KOPT-K1 (cell line): ENCODE measurements at regions not wholly inside any gene's neighbourhood (a gene's known extent, or its start where the extent isn't known, plus 50 kb on each side); places are given as distances from the start of the nearest gene placed in this dataset.

Experiments used
- H3K27ac ChIP-seq: fragments of 200-600 bp; sonication (generic); 2 replicates; pipeline ENCODE4 v1.5.1; 2016; ENCODE audit warnings: antibody characterized with exemption, mild to moderate bottlenecking, low read depth, low read length; ENCODE audit not compliant: poor library complexity, severe bottlenecking
- H3K36me3 ChIP-seq: fragments of 200-600 bp; sonication (generic); 2 replicates; pipeline ENCODE4 v1.5.1; 2017; ENCODE audit warnings: antibody characterized with exemption, mild to moderate bottlenecking, low read length, moderate library complexity; ENCODE audit not compliant: insufficient read depth
- H3K9me3 ChIP-seq: fragments of 200-600 bp; sonication (generic); 2 replicates; pipeline ENCODE4 v1.5.1; 2017; ENCODE audit warnings: antibody characterized with exemption, low read length, mild to moderate bottlenecking; ENCODE audit not compliant: insufficient read depth, poor library complexity, severe bottlenecking

DNA sequence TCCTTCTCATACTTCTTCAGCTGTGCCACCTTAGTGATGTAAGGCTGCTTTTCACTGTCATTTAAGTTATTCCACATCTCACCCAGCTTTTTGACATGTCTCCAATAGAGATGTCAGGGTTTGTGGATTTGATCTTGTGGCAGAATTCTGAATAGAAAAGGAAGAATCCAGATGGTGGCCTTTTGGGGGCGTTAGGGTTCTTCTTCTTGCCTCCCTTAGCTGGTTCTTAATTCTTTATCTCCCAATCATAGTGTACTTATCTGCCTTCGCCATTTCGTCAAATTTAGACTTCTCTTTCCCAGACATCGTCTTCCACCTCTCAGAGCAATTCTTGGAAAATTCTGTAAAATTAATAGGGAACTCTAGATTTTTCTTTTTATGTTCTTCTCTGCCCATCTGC lies 422.9 kb downstream of the GJA1 start:
- H3K36me3 ChIP-seq = no peaks in the 10 kb centered on the region
- no peak overlapping the region for H3K27ac ChIP-seq

DNA sequence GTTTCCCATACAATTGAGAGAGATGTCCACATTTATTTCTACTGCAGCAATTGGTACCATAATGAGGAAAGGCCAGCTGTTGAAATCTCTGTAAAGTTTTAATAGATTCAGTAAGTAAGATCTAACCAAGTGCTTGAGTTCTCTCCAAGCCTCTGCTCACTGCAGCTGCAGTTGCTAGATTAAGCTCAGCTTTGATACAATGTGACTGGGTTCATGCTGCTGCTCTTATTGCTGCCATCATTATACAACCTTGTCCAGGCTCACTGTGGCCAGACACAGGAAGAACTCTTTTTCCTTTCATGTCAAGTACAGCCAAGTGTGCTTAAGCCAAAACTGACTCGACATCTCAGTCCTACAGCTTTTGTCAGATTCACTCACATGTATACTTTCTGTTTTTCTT lies 423.5 kb downstream of the GJA1 start:
- no peaks in the 10 kb centered on the region for H3K9me3 ChIP-seq
- H3K36me3 ChIP-seq = no peaks in the 10 kb centered on the region
- H3K27ac ChIP-seq = no peak overlapping the region

More for the DNA sequence above, 422.9 kb downstream of the GJA1 start:
- H3K9me3 ChIP-seq = no peaks in the 10 kb centered on the region

DNA sequence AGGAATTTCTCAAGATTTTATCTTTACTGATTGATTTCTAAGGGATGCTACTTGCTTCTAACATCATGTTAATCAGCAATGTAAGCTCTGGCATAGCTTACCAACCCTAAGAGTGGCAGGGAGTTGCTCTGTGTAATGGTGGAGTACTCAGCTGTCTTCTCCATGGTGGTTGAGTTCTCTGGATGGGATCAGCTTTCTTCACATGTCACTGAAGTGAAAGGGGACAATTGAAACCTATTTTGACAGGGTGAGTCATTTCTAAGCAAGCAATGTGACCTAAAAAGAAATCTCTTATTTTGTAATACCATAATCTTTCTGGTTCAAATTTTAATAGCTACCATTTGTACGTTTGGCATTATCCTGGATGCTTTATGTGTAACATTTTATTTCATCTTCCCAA lies 430.4 kb downstream of the GJA1 start:
- Histone ChIP-seq H3K36me3 (no peaks in the 10 kb centered on the region), H3K27ac (no peak overlapping the region), H3K9me3 (no peaks in the 10 kb centered on the region)

DNA sequence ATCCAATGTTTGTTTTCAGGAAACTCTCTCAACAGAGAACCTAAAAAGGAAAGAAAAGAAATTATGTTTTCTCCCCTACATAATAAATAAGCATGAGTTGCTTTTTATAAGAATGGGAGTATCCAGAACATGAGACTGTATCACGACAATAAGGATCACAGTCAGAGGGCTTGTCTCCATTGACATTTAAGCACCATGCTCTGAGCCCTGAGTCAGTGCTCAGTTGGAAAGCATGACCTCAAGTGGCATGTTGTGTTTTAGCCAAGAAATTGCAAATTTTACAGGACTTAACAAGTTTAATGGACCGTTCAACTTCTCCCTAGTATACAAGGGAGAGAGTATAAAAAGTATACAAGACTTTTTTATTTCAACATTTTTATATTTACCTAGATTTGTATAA lies 431.6 kb downstream of the GJA1 start:
- Histone ChIP-seq H3K36me3 (no peaks in the 10 kb centered on the region), H3K27ac (no peak overlapping the region), H3K9me3 (no peaks in the 10 kb centered on the region)

DNA sequence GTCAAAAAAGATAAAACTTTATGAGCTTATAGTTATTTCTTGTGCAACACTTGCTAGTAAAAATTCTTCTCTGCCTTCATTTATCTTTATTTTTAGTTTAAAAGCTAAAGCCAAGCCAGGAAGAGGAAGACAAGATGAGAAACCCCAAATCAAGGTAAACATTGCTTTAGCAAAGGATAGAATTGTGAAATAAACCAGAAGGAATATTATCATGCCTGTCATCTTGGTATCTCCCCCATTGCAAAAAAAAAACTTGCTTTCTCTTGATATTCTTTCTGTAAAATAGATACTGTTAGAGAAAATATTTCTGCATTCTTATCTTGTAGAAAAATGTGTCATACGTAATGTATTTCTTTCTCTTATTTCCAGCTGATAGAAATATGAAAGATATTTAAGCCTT lies 432.8 kb downstream of the GJA1 start:
- H3K27ac ChIP-seq = no peak overlapping the region
- no peaks in the 10 kb centered on the region for H3K9me3 ChIP-seq
- H3K36me3 ChIP-seq = no peaks in the 10 kb centered on the region

DNA sequence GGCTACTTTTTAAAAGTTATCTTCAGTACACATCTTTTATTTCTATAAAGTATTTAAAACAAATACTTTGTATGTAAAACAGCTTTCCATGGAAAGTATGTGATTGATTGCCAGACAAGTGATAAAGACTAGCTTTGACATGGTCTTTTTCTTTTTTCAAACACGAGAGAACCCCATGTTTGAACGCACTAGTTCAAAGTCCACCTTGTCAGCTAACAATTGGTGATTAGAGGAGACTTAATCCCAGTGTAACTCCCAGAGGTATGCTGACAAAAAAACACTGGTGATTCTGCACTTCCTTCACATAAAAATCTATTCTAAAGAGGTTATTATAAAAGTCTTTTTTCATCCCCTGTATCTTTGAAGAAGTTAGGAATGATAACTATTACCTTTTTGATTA lies 438.1 kb downstream of the GJA1 start:
- Histone ChIP-seq H3K36me3 (no peaks in the 10 kb centered on the region), H3K27ac (no peak overlapping the region), H3K9me3 (no peaks in the 10 kb centered on the region)

DNA sequence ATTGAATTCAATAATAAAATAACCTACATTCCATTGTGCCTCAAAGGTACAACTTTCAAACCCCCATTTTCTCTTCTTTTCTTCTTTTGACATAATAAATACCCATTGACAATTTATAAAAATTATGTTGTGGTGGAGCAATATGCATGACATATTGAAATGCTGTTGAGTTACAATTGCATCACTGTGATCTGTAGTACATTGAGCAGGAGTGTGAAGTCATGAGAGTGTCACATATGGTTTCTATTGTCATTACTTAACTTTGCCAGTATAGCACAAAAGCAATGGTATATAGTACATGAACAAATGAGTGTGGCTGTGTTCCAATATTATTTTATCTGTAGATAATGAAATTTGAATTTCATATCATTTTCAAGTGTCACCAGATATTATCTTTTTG lies 441.3 kb downstream of the GJA1 start:
- Histone ChIP-seq H3K36me3 (no peaks in the 10 kb centered on the region), H3K27ac (no peak overlapping the region), H3K9me3 (no peaks in the 10 kb centered on the region)

DNA sequence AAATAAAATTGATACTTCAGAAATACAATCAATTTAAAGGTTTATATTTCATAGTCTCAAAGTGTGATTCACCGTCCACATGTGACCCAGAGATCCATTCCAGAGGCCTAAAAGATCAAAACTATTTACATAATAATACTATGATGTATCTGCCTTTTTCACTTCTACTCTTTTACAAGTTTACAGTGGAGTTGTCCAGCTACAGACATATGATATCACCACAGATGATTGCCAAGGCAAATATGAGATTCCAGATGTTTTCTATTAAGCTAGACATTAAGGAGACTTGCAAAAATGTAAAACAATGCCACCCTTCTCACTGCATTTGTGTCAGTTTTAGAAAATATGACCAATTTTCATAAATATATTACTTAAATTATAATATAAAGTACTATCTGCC lies 443.7 kb downstream of the GJA1 start:
- H3K9me3 ChIP-seq = no peaks in the 10 kb centered on the region
- H3K27ac ChIP-seq = no peak overlapping the region

DNA sequence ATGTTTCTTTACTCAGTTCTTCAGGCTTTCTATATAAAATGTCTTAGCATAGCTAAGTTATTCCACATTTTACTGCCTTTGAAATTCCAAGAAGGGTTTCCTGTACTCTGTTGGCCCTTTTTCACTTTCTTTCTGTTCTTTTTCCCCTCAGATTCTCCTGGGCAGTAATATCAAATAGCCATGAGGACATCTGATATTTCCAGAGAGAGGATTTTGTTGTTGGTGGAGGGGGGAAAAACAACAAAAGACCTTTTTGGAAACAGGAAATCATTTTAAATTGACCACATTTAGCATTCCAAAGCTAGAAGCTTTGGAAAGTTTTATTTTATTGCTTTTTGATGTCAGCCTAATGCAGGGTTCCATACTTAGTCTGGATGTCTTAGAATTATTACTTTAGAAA lies 445.4 kb downstream of the GJA1 start:
- Histone ChIP-seq H3K27ac (no peak overlapping the region), H3K36me3 (no peaks in the 10 kb centered on the region), H3K9me3 (no peaks in the 10 kb centered on the region)

More for the DNA sequence above, 443.7 kb downstream of the GJA1 start:
- no peaks in the 10 kb centered on the region for H3K36me3 ChIP-seq

DNA sequence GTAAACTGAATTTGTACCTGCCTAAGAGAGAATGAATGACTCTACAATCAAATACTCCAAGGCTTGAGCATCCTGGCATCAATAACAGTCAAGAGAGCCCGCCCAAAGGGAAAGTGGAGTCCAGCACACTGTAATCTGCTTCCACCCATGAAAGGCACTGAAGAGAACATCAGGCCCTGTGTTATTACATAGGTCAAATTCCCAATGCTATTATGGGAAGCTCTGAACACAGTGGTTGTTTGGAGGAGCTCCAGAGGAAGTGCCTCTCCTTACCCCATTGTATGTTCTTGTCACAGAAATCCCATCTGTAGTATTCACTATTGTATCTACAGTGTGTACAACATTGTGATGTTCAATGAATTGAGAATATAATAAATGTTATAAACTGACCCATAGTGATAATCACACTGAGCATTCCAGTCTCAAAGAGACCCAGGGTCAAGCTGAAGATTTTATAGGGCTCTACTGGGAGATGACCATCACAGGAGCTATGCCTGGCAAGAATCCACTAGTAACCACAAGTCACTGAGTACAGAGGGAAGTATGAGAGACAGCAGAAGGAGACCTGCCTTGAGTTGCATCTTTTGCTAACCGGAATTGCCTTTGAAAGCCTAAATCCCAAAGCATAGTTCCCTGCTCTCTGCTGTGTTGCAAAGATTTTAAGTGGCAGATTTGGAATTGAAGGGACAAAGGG lies 446.7 kb downstream of the GJA1 start:
- Histone ChIP-seq H3K36me3 (no peaks in the 10 kb centered on the region), H3K27ac (no peak overlapping the region), H3K9me3 (no peaks in the 10 kb centered on the region)

DNA sequence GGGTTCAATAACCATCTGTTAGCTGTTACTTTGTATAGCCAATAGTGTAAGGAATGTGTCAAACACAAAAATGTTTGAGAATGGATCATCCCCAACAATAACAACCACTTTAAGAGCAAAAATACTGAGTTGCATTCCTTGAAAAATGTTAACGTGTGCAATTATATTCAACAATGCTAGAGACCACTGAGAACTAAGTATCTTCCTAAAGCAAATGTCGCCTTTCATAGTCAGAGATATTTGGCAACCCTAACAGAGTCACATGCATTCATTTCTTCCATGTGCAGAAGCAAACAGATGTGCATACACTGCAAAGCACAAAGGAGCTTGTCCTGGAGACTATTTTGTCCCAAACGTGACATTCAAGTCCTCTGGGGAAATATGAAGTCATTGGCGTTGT lies 448.6 kb downstream of the GJA1 start:
- H3K36me3 ChIP-seq = no peaks in the 10 kb centered on the region
- H3K27ac ChIP-seq = no peak overlapping the region
- H3K9me3 ChIP-seq = no peaks in the 10 kb centered on the region

DNA sequence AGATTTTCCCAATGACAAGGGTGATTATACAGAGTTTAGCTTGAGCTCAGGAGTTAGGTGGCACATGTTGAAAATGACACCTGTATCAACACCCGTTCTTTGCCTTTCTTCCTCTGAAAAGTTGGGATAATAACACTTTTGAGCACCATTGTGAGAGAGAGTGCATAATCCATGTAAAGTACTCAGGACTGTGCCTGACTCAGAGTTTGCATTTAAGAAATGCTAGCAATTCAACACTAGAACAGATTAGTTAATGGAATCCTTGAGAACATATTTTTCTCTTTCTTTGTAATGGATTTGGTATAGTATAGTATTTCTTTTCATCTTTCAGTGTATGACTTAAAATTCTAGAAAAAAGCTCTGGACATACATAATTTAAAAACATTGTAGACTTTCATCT lies 449.2 kb downstream of the GJA1 start:
- H3K27ac ChIP-seq = no peak overlapping the region
- H3K36me3 ChIP-seq = no peaks in the 10 kb centered on the region
- no peaks in the 10 kb centered on the region for H3K9me3 ChIP-seq

DNA sequence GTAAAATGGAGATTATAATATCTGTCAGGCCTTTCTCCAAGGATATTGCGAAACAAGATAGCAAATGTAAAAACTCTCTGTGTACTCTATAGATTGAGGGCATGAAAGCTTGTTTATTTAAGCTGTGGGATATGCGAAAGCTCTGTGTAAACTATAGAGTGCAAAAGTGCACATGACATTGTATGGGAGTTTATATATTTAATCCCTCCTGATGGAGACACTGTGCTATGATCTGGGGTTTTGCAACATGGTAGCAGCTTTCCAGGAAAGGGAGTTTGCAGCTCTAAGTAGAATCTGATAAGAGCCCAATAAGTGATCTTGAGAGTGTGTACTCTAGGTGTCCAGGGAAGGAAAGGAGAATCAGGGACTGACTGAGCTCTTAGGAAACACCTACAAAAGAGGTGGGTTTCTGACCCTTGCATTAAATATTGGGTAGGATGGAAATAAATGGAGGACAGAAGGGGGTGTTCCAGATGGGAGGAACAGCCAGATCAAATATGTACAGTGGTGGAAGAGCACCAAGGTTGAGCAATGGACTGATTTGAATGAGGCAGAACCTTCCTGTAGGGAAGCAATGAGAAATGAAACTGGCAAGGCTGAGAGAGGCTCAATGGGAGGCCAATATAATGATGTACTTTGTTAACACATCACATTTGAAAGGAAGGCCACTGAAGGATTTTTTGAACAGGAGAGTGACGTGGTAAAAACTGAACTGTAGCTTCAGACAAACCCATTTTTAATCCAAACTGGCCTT lies 450.1 kb downstream of the GJA1 start:
- H3K36me3 ChIP-seq = no peaks in the 10 kb centered on the region
- no peak overlapping the region for H3K27ac ChIP-seq

DNA sequence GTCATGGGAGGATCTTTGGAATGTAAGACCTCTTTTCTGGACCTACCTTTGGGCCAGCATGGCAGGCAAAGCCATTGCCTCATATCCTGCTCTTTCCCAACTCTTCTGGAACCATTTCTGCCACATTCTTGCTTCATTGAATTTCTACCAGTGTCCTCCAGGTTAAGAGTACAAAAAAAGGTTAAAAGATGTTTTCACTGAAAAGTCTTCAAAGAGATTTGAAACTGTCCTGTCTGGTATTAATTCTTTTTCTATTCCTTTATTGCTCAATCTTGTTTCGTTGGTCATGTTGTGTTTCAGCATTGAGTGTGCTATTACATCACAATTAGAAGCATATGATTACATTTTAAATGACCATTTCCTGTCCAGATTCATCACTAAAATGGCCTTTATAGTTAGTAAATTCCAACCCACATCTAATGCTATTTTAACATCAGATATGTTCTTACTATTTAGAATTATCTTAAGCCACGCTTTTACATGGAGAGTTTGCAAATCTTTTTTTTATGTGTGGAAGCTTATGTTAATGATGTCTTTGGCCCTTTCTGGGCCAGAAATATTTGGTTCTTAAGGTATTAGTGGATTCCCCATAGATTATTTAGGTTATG lies 450.9 kb downstream of the GJA1 start:
- no peaks in the 10 kb centered on the region for H3K9me3 ChIP-seq
- H3K27ac ChIP-seq = no peak overlapping the region
- H3K36me3 ChIP-seq = no peaks in the 10 kb centered on the region

More for the DNA sequence above, 450.1 kb downstream of the GJA1 start:
- no peaks in the 10 kb centered on the region for H3K9me3 ChIP-seq

DNA sequence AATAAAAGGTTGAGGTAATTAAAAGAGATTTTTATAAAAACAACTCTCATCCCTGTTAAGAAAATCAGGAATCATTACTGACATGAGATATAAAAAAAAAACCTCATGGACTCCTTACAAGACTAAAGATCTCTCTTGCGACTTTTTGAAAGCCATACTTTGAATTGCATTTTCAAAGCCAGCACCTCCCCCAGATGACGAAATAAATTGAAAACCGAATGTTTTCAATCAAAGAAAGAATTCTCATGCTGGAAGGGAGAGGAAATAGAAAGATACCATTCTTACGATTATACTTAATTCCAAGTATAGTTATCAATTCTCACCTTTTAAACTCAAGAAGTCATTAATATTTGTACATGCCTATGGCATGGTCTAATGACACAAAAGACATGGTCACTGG lies 452.3 kb downstream of the GJA1 start:
- H3K9me3 ChIP-seq = no peaks in the 10 kb centered on the region
- no peaks in the 10 kb centered on the region for H3K36me3 ChIP-seq

More for the DNA sequence above, 452.3 kb downstream of the GJA1 start:
- no peak overlapping the region for H3K27ac ChIP-seq
